Suprapubic skin (tissue), 4 donors: ENCODE measurements at regions not wholly inside any gene's neighbourhood (a gene's known extent, or its start where the extent isn't known, plus 50 kb on each side); places are given as distances from the start of the nearest gene placed in this dataset.

Source experiments
- DNase-seq, 2 donors: peaks; one replicate each; pipeline ENCODE4 v3.0.0-alpha.2; 2019; ENCODE audit warnings: low spot score in 2 of 2
- H3K27ac ChIP-seq: fragments of 200-600 bp; sonication (generic); one replicate; pipeline ENCODE4 v1.5.1; 2019
- H3K27me3 ChIP-seq: fragments of 200-600 bp; sonication (generic); one replicate; pipeline ENCODE4 v1.5.1; 2019
- H3K36me3 ChIP-seq: fragments of 200-600 bp; sonication (generic); one replicate; pipeline ENCODE4 v1.5.1; 2019
- H3K4me1 ChIP-seq: fragments of 200-600 bp; sonication (generic); one replicate; pipeline ENCODE4 v1.5.1; 2019
- H3K4me3 ChIP-seq: fragments of 200-600 bp; sonication (generic); one replicate; pipeline ENCODE4 v1.5.1; 2019; ENCODE audit warnings: mild to moderate bottlenecking
- H3K9me3 ChIP-seq: fragments of 200-600 bp; sonication (generic); one replicate; pipeline ENCODE4 v1.5.1; 2019
- CTCF ChIP-seq, 2 donors: fragments of 200-600 bp in 1 of 2; fragments of 450-650 bp in 1 of 2; sonication (generic) in 1 of 2; IDR thresholded peaks; one replicate each; pipeline ENCODE4 v1.5.1; 2016 to 2019; ENCODE audit warnings: antibody characterized with exemption in 2 of 2, mild to moderate bottlenecking in 1 of 2, moderate library complexity in 1 of 2
- EP300 ChIP-seq: sonication (generic); formaldehyde crosslinking; IDR thresholded peaks from one replicate; pipeline ENCODE4 v1.6.1; 2017; ENCODE audit warnings: antibody characterized with exemption
- POLR2A ChIP-seq, 2 donors: fragments of 450-650 bp; IDR thresholded peaks; one replicate each; pipeline ENCODE4 v1.6.1; 2017; ENCODE audit warnings: antibody characterized with exemption in 2 of 2, mild to moderate bottlenecking in 2 of 2, moderate library complexity in 2 of 2
- POLR2AphosphoS5 ChIP-seq, 3 donors: sonication (generic); formaldehyde crosslinking; IDR thresholded peaks; one replicate each; pipeline ENCODE4 v1.6.1; 2017; ENCODE audit warnings: antibody characterized with exemption in 3 of 3
- WGBS: methylation state at CpG from one replicate; pipeline ENCODE4 v1.1.5; 2018; 5-methylcytosine and 5-hydroxymethylcytosine counted together

- TF ChIP-seq POLR2A (IDR thresholded peaks at IDR 0.05) (no peak), CTCF (IDR thresholded peaks at IDR 0.05) (no peak), EP300 (no peak), POLR2AphosphoS5 (IDR thresholded peaks at IDR 0.05) (no peak)
- H3K9me3 ChIP-seq: no peaks in the 10 kb centered on the region
- no peaks in the 10 kb centered on the region for H3K27me3 ChIP-seq
- no peak for DNase-seq
- no peak overlapping the region for H3K4me3 ChIP-seq
- H3K4me1 ChIP-seq: no peaks in the 10 kb centered on the region
- WGBS: 97% methylated on average over 1 of the region's 1 CpG
- no peaks in the 10 kb centered on the region for H3K36me3 ChIP-seq
- H3K27ac ChIP-seq: no peak overlapping the region
Observed at GRCh38 chr7:16323313-16323712, 98.0 kb downstream of the CRPPA start.

GRCh38 chr7:16320099-16320660 is 101.2 kb downstream of the CRPPA start:
- Histone ChIP-seq H3K27ac (no peak overlapping the region), H3K36me3 (no peaks in the 10 kb centered on the region), H3K4me3 (no peak overlapping the region), H3K27me3 (no peaks in the 10 kb centered on the region), H3K4me1 (no peaks in the 10 kb centered on the region), H3K9me3 (no peaks in the 10 kb centered on the region)
- no peak for DNase-seq
- TF ChIP-seq EP300 (no peak), POLR2AphosphoS5 (IDR thresholded peaks at IDR 0.05) (no peak), CTCF (IDR thresholded peaks at IDR 0.05) (no peak), POLR2A (IDR thresholded peaks at IDR 0.05) (no peak)
- WGBS: 85% methylated on average over 2 of the region's 2 CpGs

- Histone ChIP-seq H3K4me1 (no peaks in the 10 kb centered on the region), H3K27me3 (no peaks in the 10 kb centered on the region), H3K4me3 (no peak overlapping the region), H3K36me3 (no peaks in the 10 kb centered on the region), H3K27ac (no peak overlapping the region), H3K9me3 (no peaks in the 10 kb centered on the region)
- WGBS: 92% methylated on average over 6 of the region's 6 CpGs
- TF ChIP-seq POLR2A (IDR thresholded peaks at IDR 0.05): no peak
- no peak for TF ChIP-seq POLR2AphosphoS5 (IDR thresholded peaks at IDR 0.05)
- TF ChIP-seq EP300: no peak
- TF ChIP-seq CTCF (IDR thresholded peaks at IDR 0.05): no peak
- DNase-seq: no peak
Observed at GRCh38 chr7:16318989-16319915, 102.1 kb downstream of the CRPPA start.

- Histone ChIP-seq H3K27ac (no peak overlapping the region), H3K27me3 (no peaks in the 10 kb centered on the region), H3K9me3 (no peaks in the 10 kb centered on the region), H3K4me1 (no peaks in the 10 kb centered on the region), H3K4me3 (no peak overlapping the region), H3K36me3 (no peaks in the 10 kb centered on the region)
- no peak for TF ChIP-seq CTCF (IDR thresholded peaks at IDR 0.05)
- TF ChIP-seq POLR2A (IDR thresholded peaks at IDR 0.05): no peak
- no peak for TF ChIP-seq POLR2AphosphoS5 (IDR thresholded peaks at IDR 0.05)
- no peak for TF ChIP-seq EP300
- no peak for DNase-seq
Observed at GRCh38 chr7:16318463-16318862, 102.9 kb downstream of the CRPPA start.

- no peaks in the 10 kb centered on the region for H3K27me3 ChIP-seq
- H3K36me3 ChIP-seq: no peaks in the 10 kb centered on the region
- 69% methylated on average over 1 of the region's 1 CpG for WGBS
- no peak overlapping the region for H3K4me3 ChIP-seq
- no peak for DNase-seq
- no peaks in the 10 kb centered on the region for H3K4me1 ChIP-seq
- TF ChIP-seq POLR2A (IDR thresholded peaks at IDR 0.05): no peak
- no peak for TF ChIP-seq EP300
- no peak for TF ChIP-seq CTCF (IDR thresholded peaks at IDR 0.05)
- no peak for TF ChIP-seq POLR2AphosphoS5 (IDR thresholded peaks at IDR 0.05)
- no peaks in the 10 kb centered on the region for H3K9me3 ChIP-seq
- H3K27ac ChIP-seq: no peak overlapping the region
Observed at GRCh38 chr7:16317406-16317805, 103.9 kb downstream of the CRPPA start.
